Thyroid gland (tissue), 4 donors: ENCODE measurements at regions not wholly inside any gene's neighbourhood (a gene's known extent, or its start where the extent isn't known, plus 50 kb on each side); places are given as distances from the start of the nearest gene placed in this dataset.

Experiments used
- DNase-seq, 2 donors: peaks; one replicate each; pipeline ENCODE4 v3.0.0-alpha.2; 2019
- H3K27ac ChIP-seq, 3 donors: fragments of 200-600 bp; sonication (generic); 1 replicate in 2 of 3; 2 replicates in 1 of 3; pipeline ENCODE4 v1.5.1; 2016 to 2019; ENCODE audit warnings: mild to moderate bottlenecking in 1 of 3, moderate library complexity in 1 of 3
- H3K27me3 ChIP-seq: fragments of 200-600 bp; sonication (generic); one replicate; pipeline ENCODE4 v1.5.1; 2019
- H3K36me3 ChIP-seq, 2 donors: fragments of 200-600 bp; sonication (generic); one replicate each; pipeline ENCODE4 v1.5.1; 2016 to 2019
- H3K4me1 ChIP-seq, 2 donors: fragments of 200-600 bp; sonication (generic); one replicate each; pipeline ENCODE4 v1.5.1; 2017 to 2019
- H3K4me3 ChIP-seq, 3 donors: fragments of 200-600 bp; sonication (generic); replicated peaks in 1 of 3; 1 replicate in 2 of 3; 2 replicates in 1 of 3; pipeline ENCODE4 v1.5.1; 2016; ENCODE audit warnings: mild to moderate bottlenecking in 1 of 3
- H3K9me3 ChIP-seq: fragments of 200-600 bp; sonication (generic); one replicate; pipeline ENCODE4 v1.5.1; 2017
- CTCF ChIP-seq, 6 experiments: fragments of 200-600 bp in 3 of 6; fragments of 450-650 bp in 3 of 6; sonication (generic) in 3 of 6; IDR thresholded peaks; one replicate each; pipeline ENCODE4 v1.5.1; 2016 to 2019; ENCODE audit warnings: antibody characterized with exemption in 6 of 6, mild to moderate bottlenecking in 2 of 6, inconsistent platforms in 1 of 6, moderate library complexity in 1 of 6
- POLR2A ChIP-seq, 2 donors: fragments of 450-650 bp; IDR thresholded peaks; one replicate each; pipeline ENCODE4 v1.6.1; 2017; ENCODE audit warnings: antibody characterized with exemption in 2 of 2, mild to moderate bottlenecking in 2 of 2, moderate library complexity in 1 of 2
- WGBS, 2 donors: methylation state at CpG; one replicate each; pipeline ENCODE4 v1.1.5; 2017; 5-methylcytosine and 5-hydroxymethylcytosine counted together
- intact Hi-C: fragments of 100-400 bp; cut with DNase I; formaldehyde crosslinking; loops from one replicate; pipeline ENCODE4 v1.15.1; 2023

- Histone ChIP-seq H3K27me3 (no peaks in the 10 kb centered on the region), H3K4me3 (no peak overlapping the region), H3K36me3 (no peaks in the 10 kb centered on the region), H3K9me3 (no peaks in the 10 kb centered on the region), H3K27ac (no peak overlapping the region), H3K4me1 (no peaks in the 10 kb centered on the region)
- WGBS, 2 donors: 86% methylated on average over 21 of the region's 21 CpGs
- intact Hi-C loops: no loop called here
- no peak for DNase-seq
- TF ChIP-seq CTCF (IDR thresholded peaks at IDR 0.05) (no peak), POLR2A (IDR thresholded peaks at IDR 0.05) (no peak)
Measured at GRCh38 chr6:170043150-170043819, 247.6 kb downstream of the DLL1 start.

DNA sequence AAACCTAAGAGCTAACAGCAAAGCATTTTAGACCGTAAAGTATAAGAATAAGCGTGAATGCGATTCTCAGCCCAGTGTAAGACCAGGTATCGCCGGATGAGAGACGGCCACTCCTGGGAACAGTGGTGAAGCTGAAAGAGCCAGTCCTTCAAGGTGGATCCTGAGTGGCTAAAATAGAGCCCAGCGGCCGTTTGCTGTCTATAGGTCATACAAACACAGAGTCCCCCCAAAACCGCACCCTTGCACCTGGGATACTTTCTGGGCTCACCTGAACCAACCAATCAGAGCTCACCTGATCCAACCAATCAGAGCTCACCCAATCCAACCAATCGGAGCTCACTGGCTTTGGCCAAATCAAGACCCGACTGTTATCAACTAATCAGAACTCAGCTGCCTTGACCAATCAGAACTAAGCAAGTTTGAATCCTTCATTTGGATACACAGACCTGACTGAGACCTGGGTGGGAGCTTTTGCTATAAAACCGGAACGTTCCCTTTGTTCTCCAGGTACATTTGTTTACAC lies 248.2 kb downstream of the DLL1 start:
- intact Hi-C loops: no loop called here
- 94 to 95% methylated on average over 13 of the region's 13 CpGs for WGBS, 2 donors
- Histone ChIP-seq H3K4me3 (no peak overlapping the region), H3K27ac (no peak overlapping the region), H3K4me1 (no peaks in the 10 kb centered on the region), H3K9me3 (no peaks in the 10 kb centered on the region), H3K36me3 (no peaks in the 10 kb centered on the region), H3K27me3 (no peaks in the 10 kb centered on the region)
- DNase-seq: no peak
- no peak for TF ChIP-seq CTCF (IDR thresholded peaks at IDR 0.05)
- TF ChIP-seq POLR2A (IDR thresholded peaks at IDR 0.05): no peak

DNA sequence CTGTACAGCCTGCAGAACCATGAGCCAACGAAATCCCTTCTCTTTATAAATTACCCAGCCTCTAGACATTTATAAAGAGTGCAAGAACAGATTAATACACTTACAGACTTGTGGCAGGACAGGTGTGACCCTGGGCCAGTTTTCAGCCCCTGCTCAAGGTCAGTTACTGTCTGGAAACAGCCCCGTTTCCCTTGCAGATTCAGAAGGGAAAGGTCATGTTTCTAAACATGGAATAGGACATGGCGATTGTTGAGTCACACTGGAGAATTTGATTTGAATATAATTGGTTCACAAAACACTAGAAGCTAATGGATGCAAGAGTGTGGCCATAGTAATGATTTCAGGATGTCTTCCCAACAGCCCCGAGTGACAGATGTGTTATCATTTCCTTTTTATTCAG lies 248.8 kb downstream of the DLL1 start:
- Histone ChIP-seq H3K4me3 (no peak overlapping the region), H3K36me3 (no peaks in the 10 kb centered on the region), H3K4me1 (no peaks in the 10 kb centered on the region), H3K9me3 (no peaks in the 10 kb centered on the region), H3K27ac (no peak overlapping the region), H3K27me3 (no peaks in the 10 kb centered on the region)
- 64 to 70% methylated on average over 4 of the region's 4 CpGs for WGBS, 2 donors
- intact Hi-C loops: no loop called here
- DNase-seq: no peak
- no peak for TF ChIP-seq CTCF (IDR thresholded peaks at IDR 0.05)
- TF ChIP-seq POLR2A (IDR thresholded peaks at IDR 0.05): no peak

GRCh38 chr6:170041526-170041925 lies 249.4 kb downstream of the DLL1 start:
- DNase-seq: no peak
- 87 to 90% methylated on average over 6 of the region's 6 CpGs for WGBS, 2 donors
- intact Hi-C loops: no loop called here
- Histone ChIP-seq H3K9me3 (no peaks in the 10 kb centered on the region), H3K27ac (no peak overlapping the region), H3K4me3 (no peak overlapping the region), H3K27me3 (no peaks in the 10 kb centered on the region), H3K36me3 (no peaks in the 10 kb centered on the region), H3K4me1 (no peaks in the 10 kb centered on the region)
- TF ChIP-seq CTCF (IDR thresholded peaks at IDR 0.05) (no peak), POLR2A (IDR thresholded peaks at IDR 0.05) (no peak)

- Histone ChIP-seq H3K27me3 (no peaks in the 10 kb centered on the region), H3K9me3 (no peaks in the 10 kb centered on the region), H3K4me1 (no peaks in the 10 kb centered on the region), H3K27ac (no peak overlapping the region), H3K4me3 (no peak overlapping the region), H3K36me3 (no peaks in the 10 kb centered on the region)
- DNase-seq: no peak
- WGBS, 2 donors: 65 to 77% methylated on average over 5 of the region's 5 CpGs
- intact Hi-C loops: no loop called here
- TF ChIP-seq POLR2A (IDR thresholded peaks at IDR 0.05) (no peak), CTCF (IDR thresholded peaks at IDR 0.05) (no peak)
Measured at GRCh38 chr6:170040906-170041305, 250.0 kb downstream of the DLL1 start.
